HL-60 (cell line): ENCODE measurements at regions not wholly inside any gene's neighbourhood (a gene's known extent, or its start where the extent isn't known, plus 50 kb on each side); places are given as distances from the start of the nearest gene placed in this dataset.

Experiments
- DNase-seq, 2 experiments: peaks; one replicate each; pipeline ENCODE4 v3.0.0-alpha.2; 2010 to 2020; ENCODE audit warnings: low read depth in 1 of 2, low spot score in 1 of 2
- H3K27ac ChIP-seq: fragments of 250-450 bp; sonication (Bioruptor Pico); replicated peaks from 2 replicates; pipeline ENCODE4 v1.5.1; 2020; ENCODE audit warnings: mild to moderate bottlenecking, moderate library complexity
- H3K27me3 ChIP-seq: fragments of 250-450 bp; sonication (Bioruptor Pico); 2 replicates; pipeline ENCODE4 v1.5.1; 2021; ENCODE audit warnings: mild to moderate bottlenecking, moderate library complexity; ENCODE audit not compliant: insufficient read depth, poor library complexity, severe bottlenecking
- H3K4me3 ChIP-seq: replicated peaks from 2 replicates; pipeline ENCODE4 v1.5.1; 2011; ENCODE audit warnings: mild to moderate bottlenecking, control low read depth, low read length; ENCODE audit not compliant: insufficient read depth
- GABPA ChIP-seq: IDR thresholded peaks from 2 replicates; pipeline ENCODE4 v1.6.1; 2012; ENCODE audit warnings: low read depth
- POLR2AphosphoS5 ChIP-seq: IDR thresholded peaks from 2 replicates; pipeline ENCODE4 v1.6.1; 2012; ENCODE audit warnings: low read depth
- REST ChIP-seq: IDR thresholded peaks from 2 replicates; pipeline ENCODE4 v1.6.1; 2012; ENCODE audit warnings: low read depth; ENCODE audit not compliant: insufficient replicate concordance
- SPI1 ChIP-seq: IDR thresholded peaks from 2 replicates; pipeline ENCODE4 v1.6.1; 2012; ENCODE audit warnings: low read depth, mild to moderate bottlenecking, borderline replicate concordance
- TF ChIP-seq, protein P1 (sequence below): IDR thresholded peaks from one replicate; pipeline ENCODE4 v1.5.1; 2011; ENCODE audit warnings: low read length, control low read depth, inconsistent platforms; ENCODE audit not compliant: insufficient read depth

DNA sequence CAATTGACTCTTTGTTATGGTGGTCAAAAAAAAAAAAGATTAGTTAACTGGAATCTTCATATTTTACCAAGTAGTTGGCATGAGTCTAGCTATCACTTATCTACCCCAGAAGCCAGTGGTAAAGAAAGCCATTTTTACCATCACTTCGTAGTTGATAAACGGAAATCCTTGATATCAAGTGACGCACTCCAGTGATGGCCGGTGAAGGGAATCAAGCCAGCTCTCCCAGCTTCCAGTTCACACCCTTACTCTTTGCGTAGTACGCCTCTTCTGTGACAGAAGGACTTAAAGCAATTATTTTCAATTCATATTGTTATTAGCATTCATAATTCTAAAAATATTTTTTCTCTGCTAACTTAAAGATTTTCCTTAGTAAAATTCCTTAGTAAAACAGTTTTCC, 447.9 kb downstream of the GPATCH2 start:
- H3K27ac ChIP-seq, result no peak overlapping the region
- no peaks in the 10 kb centered on the region for H3K27me3 ChIP-seq
- DNase-seq, result no peak
- TF ChIP-seq, protein P1, sequence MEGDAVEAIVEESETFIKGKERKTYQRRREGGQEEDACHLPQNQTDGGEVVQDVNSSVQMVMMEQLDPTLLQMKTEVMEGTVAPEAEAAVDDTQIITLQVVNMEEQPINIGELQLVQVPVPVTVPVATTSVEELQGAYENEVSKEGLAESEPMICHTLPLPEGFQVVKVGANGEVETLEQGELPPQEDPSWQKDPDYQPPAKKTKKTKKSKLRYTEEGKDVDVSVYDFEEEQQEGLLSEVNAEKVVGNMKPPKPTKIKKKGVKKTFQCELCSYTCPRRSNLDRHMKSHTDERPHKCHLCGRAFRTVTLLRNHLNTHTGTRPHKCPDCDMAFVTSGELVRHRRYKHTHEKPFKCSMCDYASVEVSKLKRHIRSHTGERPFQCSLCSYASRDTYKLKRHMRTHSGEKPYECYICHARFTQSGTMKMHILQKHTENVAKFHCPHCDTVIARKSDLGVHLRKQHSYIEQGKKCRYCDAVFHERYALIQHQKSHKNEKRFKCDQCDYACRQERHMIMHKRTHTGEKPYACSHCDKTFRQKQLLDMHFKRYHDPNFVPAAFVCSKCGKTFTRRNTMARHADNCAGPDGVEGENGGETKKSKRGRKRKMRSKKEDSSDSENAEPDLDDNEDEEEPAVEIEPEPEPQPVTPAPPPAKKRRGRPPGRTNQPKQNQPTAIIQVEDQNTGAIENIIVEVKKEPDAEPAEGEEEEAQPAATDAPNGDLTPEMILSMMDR, result no peak
- TF ChIP-seq REST, result no peak
- no peak for TF ChIP-seq POLR2AphosphoS5
- no peak for TF ChIP-seq GABPA
- TF ChIP-seq SPI1, result no peak
- H3K4me3 ChIP-seq, result no peak overlapping the region

DNA sequence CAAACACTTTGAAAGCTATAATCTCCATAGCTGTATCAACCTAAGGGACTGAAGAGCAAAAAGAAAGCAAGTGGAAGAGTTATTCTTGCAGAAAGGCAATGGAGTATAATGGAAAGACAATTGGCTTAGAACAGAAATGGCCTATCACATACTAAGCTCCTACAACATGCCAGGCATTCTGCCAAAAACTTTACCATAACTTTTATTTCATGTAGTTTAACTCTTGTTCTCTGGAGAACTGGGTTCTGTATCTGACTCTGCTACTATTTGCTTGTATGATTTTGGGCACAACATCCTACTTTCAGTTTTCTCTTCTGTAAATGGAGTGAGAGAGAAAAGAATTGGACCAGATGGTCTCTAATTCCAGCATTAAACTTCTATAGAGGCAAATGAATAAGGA, 449.1 kb downstream of the GPATCH2 start:
- no peak overlapping the region for H3K4me3 ChIP-seq
- no peaks in the 10 kb centered on the region for H3K27me3 ChIP-seq
- DNase-seq, result no peak
- TF ChIP-seq REST (no peak), GABPA (no peak), SPI1 (no peak), POLR2AphosphoS5 (no peak)
- TF ChIP-seq, protein P1, result no peak
- H3K27ac ChIP-seq, result no peak overlapping the region

GRCh38 chr1:217181176-217181746, 449.6 kb downstream of the GPATCH2 start:
- no peak overlapping the region for H3K27ac ChIP-seq
- no peak for DNase-seq
- no peaks in the 10 kb centered on the region for H3K27me3 ChIP-seq
- H3K4me3 ChIP-seq, result no peak overlapping the region
- TF ChIP-seq, protein P1, result no peak
- TF ChIP-seq REST, result no peak
- no peak for TF ChIP-seq SPI1
- no peak for TF ChIP-seq POLR2AphosphoS5
